ENCODE measurements at regions not wholly inside any gene's neighbourhood (a gene's known extent, or its start where the extent isn't known, plus 50 kb on each side); places are given as distances from the start of the nearest gene placed in this dataset.
"Not testable (repeated sequence)": the region's sequence is repeated elsewhere in the genome, so short reads cannot be mapped to it uniquely, and the experiment has no call there.

GRCh38 chr2:185274718-185275484, 463.7 kb upstream of the FSIP2 start:
- no peak for DNase-seq

GRCh38 chr2:185275979-185276378, 462.6 kb upstream of the FSIP2 start:
- not testable (repeated sequence) for DNase-seq

GRCh38 chr2:185278761-185279160, 459.8 kb upstream of the FSIP2 start:
- DNase-seq: no peak

GRCh38 chr2:185279999-185280398, 458.6 kb upstream of the FSIP2 start:
- no peak for DNase-seq

- DNase-seq: no peak
These were observed 453.9 kb upstream of the FSIP2 start for GRCh38 chr2:185284696-185285095.

- DNase-seq: not testable (repeated sequence)
These were observed 448.6 kb upstream of the FSIP2 start for GRCh38 chr2:185290012-185290411.

- peak; percentile 6 for DNase-seq
These were observed 447.5 kb upstream of the FSIP2 start for GRCh38 chr2:185291035-185291647.

GRCh38 chr2:185299867-185300266, 438.7 kb upstream of the FSIP2 start:
- no peak for DNase-seq

- no peak for DNase-seq
These were observed 432.5 kb upstream of the FSIP2 start for GRCh38 chr2:185306119-185306518.

GRCh38 chr2:185316383-185316782, 422.2 kb upstream of the FSIP2 start:
- DNase-seq: no peak

- DNase-seq: no peak
These were observed 420.3 kb upstream of the FSIP2 start for GRCh38 chr2:185318271-185318724.

GRCh38 chr2:185335879-185336278, 402.7 kb upstream of the FSIP2 start:
- no peak for DNase-seq

GRCh38 chr2:185337033-185337432, 401.6 kb upstream of the FSIP2 start:
- no peak for DNase-seq

GRCh38 chr2:185338104-185338503, 400.5 kb upstream of the FSIP2 start:
- DNase-seq: no peak

GRCh38 chr2:185347445-185347844, 391.2 kb upstream of the FSIP2 start:
- no peak for DNase-seq

GRCh38 chr2:185360776-185361175, 377.8 kb upstream of the FSIP2 start:
- no peak for DNase-seq

GRCh38 chr2:185372188-185372587, 366.4 kb upstream of the FSIP2 start:
- DNase-seq: no peak

- DNase-seq: no peak
These were observed 365.4 kb upstream of the FSIP2 start for GRCh38 chr2:185373229-185373628.

GRCh38 chr2:185374878-185375277, 363.7 kb upstream of the FSIP2 start:
- DNase-seq: no peak

GRCh38 chr2:185375731-185376130, 362.9 kb upstream of the FSIP2 start:
- no peak for DNase-seq

GRCh38 chr2:185381631-185382030, 357.0 kb upstream of the FSIP2 start:
- no peak for DNase-seq

- DNase-seq: no peak
These were observed 353.6 kb upstream of the FSIP2 start for GRCh38 chr2:185384822-185385560.

GRCh38 chr2:185388226-185388625, 350.4 kb upstream of the FSIP2 start:
- no peak for DNase-seq

- DNase-seq: no peak
These were observed 347.1 kb upstream of the FSIP2 start for GRCh38 chr2:185391543-185391942.
